Neural crest cell (in vitro differentiated cells): ENCODE measurements at regions not wholly inside any gene's neighbourhood (a gene's known extent, or its start where the extent isn't known, plus 50 kb on each side); places are given as distances from the start of the nearest gene placed in this dataset.
A peak's percentile ranks its signal among the peaks of the same experiment; 100 is the strongest.

Experiments
- DNase-seq: peaks from one replicate; pipeline ENCODE4 v3.0.0; 2021; ENCODE audit warnings: low read depth, mixed read lengths, low spot score
- H3K27ac Mint-ChIP-seq: one replicate; pipeline ENCODE4 v1.8.0; 2021; ENCODE audit warnings: mild to moderate bottlenecking, mixed read lengths; ENCODE audit not compliant: unreplicated experiment
- H3K27me3 Mint-ChIP-seq: 2 replicates; pipeline ENCODE4 v1.8.0; 2021; ENCODE audit warnings: low read depth, mild to moderate bottlenecking, mixed read lengths
- H3K36me3 Mint-ChIP-seq: 2 replicates; pipeline ENCODE4 v1.8.0; 2021; ENCODE audit warnings: low read depth, mild to moderate bottlenecking, mixed read lengths
- H3K4me1 Mint-ChIP-seq: 2 replicates; pipeline ENCODE4 v1.8.0; 2021; ENCODE audit warnings: mixed read lengths
- H3K4me3 Mint-ChIP-seq: one replicate; pipeline ENCODE4 v1.8.0; 2021; ENCODE audit warnings: mild to moderate bottlenecking, mixed read lengths
- H3K9me3 Mint-ChIP-seq: 2 replicates; pipeline ENCODE4 v1.8.0; 2021; ENCODE audit warnings: mixed read lengths
- CTCF ChIP-seq: fragments of 200-600 bp; sonication (generic); conservative IDR thresholded peaks from 2 replicates; pipeline ENCODE4 v1.5.0; 2021; ENCODE audit warnings: antibody characterized with exemption, mild to moderate bottlenecking

- TF ChIP-seq CTCF: no peak
- Mint-ChIP-seq H3K4me3 (no peak overlapping the region), H3K9me3 (no peaks in the 10 kb centered on the region), H3K4me1 (peaks cover 4% of the 10 kb centered on the region), H3K27me3 (no peaks in the 10 kb centered on the region), H3K27ac (no peak overlapping the region), H3K36me3 (no peaks in the 10 kb centered on the region)
- DNase-seq: no peak
Observed at GRCh38 chr2:62335612-62336011, 139.7 kb downstream of the B3GNT2 start.

GRCh38 chr2:62334440-62335058 lies 138.6 kb downstream of the B3GNT2 start:
- no peaks in the 10 kb centered on the region for H3K27me3 Mint-ChIP-seq
- DNase-seq: no peak
- no peaks in the 10 kb centered on the region for H3K36me3 Mint-ChIP-seq
- peak overlapping the region; percentile 62 for H3K27ac Mint-ChIP-seq
- H3K4me1 Mint-ChIP-seq: peaks cover 4% of the 10 kb centered on the region
- H3K9me3 Mint-ChIP-seq: no peaks in the 10 kb centered on the region
- no peak for TF ChIP-seq CTCF
- H3K4me3 Mint-ChIP-seq: no peak overlapping the region

- DNase-seq: no peak
- no peaks in the 10 kb centered on the region for H3K9me3 Mint-ChIP-seq
Observed at GRCh38 chr2:62334009-62334408, 138.1 kb downstream of the B3GNT2 start.

GRCh38 chr2:62330959-62331358 lies 135.0 kb downstream of the B3GNT2 start:
- Mint-ChIP-seq H3K4me3 (no peak overlapping the region), H3K9me3 (peaks cover 4% of the 10 kb centered on the region), H3K27ac (no peak overlapping the region), H3K27me3 (no peaks in the 10 kb centered on the region), H3K4me1 (no peaks in the 10 kb centered on the region), H3K36me3 (no peaks in the 10 kb centered on the region)
- no peak for TF ChIP-seq CTCF
- no peak for DNase-seq

More at GRCh38 chr2:62334009-62334408, 138.1 kb downstream of the B3GNT2 start:
- H3K36me3 Mint-ChIP-seq: no peaks in the 10 kb centered on the region
- H3K4me3 Mint-ChIP-seq: no peak overlapping the region
- H3K27me3 Mint-ChIP-seq: no peaks in the 10 kb centered on the region
- no peak for TF ChIP-seq CTCF
- peak overlapping the region; percentile 52 for H3K27ac Mint-ChIP-seq
- peaks cover 4% of the 10 kb centered on the region for H3K4me1 Mint-ChIP-seq

- H3K4me1 Mint-ChIP-seq: no peaks in the 10 kb centered on the region
- H3K36me3 Mint-ChIP-seq: peaks cover 3% of the 10 kb centered on the region
- H3K4me3 Mint-ChIP-seq: no peak overlapping the region
- no peak overlapping the region for H3K27ac Mint-ChIP-seq
- no peaks in the 10 kb centered on the region for H3K27me3 Mint-ChIP-seq
- no peak for DNase-seq
- TF ChIP-seq CTCF: no peak
- peaks cover 8% of the 10 kb centered on the region for H3K9me3 Mint-ChIP-seq
Observed at GRCh38 chr2:62329797-62330196, 133.9 kb downstream of the B3GNT2 start.
